ACHN (cell line): ENCODE measurements at regions not wholly inside any gene's neighbourhood (a gene's known extent, or its start where the extent isn't known, plus 50 kb on each side); places are given as distances from the start of the nearest gene placed in this dataset.

ENCODE experiments used
- DNase-seq: peaks from one replicate; pipeline ENCODE4 v3.0.0-alpha.2; 2015
- in situ Hi-C: cut with HindIII; loops from 2 replicates; pipeline ENCODE4 v1.10.0; 2017; ENCODE audit warnings: low sequenced_read_pairs, low pct_ligation_motif_present, low pct_unique_long_range_greater_than_20kb

DNA sequence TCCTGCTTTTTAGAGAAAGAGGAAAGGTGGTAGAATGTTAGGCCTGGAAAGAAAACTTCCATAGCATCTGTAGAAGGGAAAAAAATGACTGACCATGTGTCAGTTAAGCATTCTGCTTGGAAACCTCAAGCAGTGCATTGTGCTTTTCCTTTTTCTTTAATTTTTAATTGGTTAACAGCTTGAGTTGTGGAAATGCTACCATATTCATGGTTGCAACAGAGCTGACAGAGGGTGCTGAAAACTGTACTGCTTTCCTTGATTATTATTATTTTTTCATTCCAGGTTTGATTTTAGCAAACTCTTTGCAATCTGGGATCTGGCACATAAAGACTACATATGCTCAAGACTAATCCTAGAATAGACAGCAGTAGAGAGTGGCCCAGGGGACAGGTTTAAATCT, 404.5 kb downstream of the EPHA4 start:
- no peak for DNase-seq
- in situ Hi-C loops: no loop called here

DNA sequence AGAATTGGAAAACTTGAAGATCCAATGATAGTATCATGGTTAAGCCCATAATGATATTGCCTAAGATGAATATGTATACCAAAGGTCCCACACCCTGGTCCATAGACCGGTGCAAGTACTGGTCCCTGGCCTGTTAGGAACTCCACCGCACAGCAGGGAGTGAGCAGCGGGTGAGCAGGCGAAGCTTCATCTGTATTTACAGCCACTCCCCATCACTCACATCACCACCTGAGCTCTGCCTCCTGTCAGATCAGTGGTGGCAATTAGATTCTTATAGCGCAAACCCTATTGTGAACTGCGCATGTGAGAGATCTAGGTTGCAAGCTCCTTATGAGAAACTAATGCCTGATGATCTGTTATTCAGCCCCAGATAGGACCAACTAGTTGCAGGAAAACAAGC, 402.4 kb downstream of the EPHA4 start:
- in situ Hi-C loops: no loop called here
- no peak for DNase-seq

GRCh38 chr2:221170548-221170947, 401.6 kb downstream of the EPHA4 start:
- no peak for DNase-seq

DNA sequence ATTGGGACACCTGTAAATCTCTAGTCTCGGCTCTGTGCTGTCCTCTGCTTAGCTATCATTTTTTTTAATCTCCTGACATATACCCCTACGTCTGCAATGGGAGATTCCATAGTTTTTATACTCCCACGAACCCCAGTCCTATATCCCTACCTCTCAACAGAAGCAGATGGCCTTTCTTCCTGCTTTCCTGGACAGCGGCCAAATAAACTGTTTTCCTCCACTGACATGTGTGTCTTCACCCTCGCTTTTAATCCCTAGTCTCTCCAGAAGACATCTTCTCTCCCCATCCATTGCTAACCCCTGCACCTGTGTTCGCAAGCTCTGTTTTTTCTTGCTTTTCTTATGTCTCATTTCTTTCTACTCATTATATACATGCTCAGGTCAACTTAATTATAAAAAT, 395.4 kb downstream of the EPHA4 start:
- DNase-seq: no peak
- in situ Hi-C loops: no loop called here

More at GRCh38 chr2:221170548-221170947, 401.6 kb downstream of the EPHA4 start:
- in situ Hi-C loops: no loop called here

DNA sequence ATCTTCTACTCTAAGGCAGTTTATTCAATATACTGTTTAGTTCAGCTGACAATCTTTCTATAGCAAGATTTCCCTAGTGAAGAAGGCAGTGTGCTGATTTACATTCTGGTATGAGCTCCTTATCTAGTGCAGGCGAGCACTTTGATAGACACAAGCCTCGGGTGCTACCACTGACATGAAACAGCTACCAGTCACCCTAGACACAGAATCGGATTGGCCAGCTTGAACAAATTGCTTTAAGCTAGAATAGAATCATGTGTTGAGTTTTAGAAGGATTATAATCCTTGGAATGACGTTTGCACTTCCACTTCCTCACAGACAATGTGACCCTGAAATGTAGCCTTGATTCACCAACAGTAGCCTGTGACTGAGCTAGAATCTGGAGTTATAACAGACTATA, 394.0 kb downstream of the EPHA4 start:
- DNase-seq: no peak
- in situ Hi-C loops: no loop called here

- in situ Hi-C loops: no loop called here
Measured at GRCh38 chr2:221186873-221187272, 385.2 kb downstream of the EPHA4 start.

DNA sequence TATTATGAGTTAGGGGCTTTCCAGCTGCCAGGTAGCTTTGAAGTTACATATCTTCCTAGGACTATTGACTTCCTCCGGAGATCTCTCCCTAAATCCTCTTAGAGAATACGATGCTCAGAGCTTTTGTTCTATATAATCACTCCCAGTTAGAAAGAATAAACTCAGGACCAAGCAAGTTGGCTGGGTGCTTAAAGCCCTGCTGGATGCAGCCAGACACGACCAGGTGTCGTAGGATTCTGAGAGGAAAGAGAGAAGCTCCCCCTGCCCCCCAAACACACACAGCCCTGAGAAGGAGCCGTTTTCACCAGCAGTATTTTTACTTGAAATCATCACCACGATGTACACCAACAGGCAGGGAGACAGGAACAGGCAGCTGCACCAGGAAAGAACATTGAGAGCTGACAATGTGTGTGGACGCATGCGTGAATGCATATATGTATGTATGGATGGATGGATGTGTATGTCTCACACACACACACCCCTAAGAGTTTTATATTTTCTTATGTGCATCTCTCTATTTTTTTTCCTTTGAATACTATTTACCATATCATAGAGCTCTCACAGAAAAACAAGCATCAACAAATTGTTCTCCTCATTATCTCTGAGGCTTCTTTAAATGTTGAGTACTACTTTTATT, 382.6 kb downstream of the EPHA4 start:
- no peak for DNase-seq
- in situ Hi-C loops: no loop called here

More at GRCh38 chr2:221186873-221187272, 385.2 kb downstream of the EPHA4 start:
- no peak for DNase-seq

- in situ Hi-C loops: no loop called here
- no peak for DNase-seq
Measured at GRCh38 chr2:221195829-221196228, 376.3 kb downstream of the EPHA4 start.

DNA sequence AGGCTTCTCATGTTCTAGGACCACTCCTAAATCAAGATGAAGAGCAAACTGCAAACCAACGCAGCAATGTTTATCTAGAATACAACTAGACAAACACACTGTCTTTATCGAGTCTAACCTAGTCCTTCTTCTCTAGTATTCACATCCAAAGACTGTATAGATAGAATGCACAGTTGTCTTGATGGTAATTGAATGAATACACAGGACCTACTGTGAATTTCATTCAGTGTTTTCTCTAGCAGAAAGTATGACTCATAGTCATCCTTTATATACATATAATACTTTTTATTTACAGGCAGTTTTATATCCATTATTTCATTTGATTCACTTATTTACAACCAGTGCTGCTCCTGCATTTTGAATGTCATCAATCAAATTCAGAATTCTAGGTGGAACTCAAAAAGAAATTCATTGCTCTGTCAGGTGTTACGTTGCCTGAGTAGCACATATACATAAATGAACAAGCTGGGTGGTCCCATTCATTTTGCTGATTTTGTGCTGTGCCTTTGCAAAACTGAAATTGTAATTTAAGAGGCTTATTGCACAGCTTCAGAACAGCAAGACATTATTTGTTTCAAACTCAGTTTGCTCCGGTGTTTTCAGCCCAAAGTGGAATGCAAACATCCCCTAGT, 374.8 kb downstream of the EPHA4 start:
- in situ Hi-C loops: no loop called here

GRCh38 chr2:221198309-221198708, 373.8 kb downstream of the EPHA4 start:
- no peak for DNase-seq
- in situ Hi-C loops: no loop called here

More for the DNA sequence above, 374.8 kb downstream of the EPHA4 start:
- no peak for DNase-seq

DNA sequence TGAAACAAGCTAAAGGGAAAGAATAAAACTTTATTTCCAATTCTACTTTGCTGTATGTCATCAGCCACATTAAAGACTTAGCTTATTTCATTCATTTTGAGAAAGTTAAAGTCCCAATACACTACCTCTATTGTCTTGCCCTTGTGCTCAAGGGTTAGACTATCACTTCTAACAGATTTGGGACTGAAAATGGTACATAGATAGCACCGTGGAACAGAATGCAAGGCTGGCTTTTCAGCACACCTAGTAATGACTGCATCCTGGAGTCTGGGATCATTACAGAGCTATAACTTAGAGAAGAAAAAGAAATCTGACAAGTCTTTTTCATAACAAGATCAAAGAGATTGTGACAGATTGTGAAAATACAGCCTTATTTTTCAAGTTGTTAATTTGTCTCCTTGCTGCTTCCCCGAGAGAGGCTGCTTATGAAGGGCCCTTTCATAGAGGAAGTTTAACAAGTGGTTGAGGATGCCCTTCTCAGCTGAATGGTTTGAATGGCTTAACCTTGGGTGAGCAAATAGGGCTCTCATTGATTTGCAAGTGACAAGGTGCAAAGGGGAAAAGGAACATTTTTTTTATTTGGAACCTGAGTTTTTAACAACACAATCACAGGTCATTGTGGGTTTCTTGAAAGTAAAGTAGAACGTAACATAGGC, 371.8 kb downstream of the EPHA4 start:
- in situ Hi-C loops: no loop called here
- DNase-seq: no peak

DNA sequence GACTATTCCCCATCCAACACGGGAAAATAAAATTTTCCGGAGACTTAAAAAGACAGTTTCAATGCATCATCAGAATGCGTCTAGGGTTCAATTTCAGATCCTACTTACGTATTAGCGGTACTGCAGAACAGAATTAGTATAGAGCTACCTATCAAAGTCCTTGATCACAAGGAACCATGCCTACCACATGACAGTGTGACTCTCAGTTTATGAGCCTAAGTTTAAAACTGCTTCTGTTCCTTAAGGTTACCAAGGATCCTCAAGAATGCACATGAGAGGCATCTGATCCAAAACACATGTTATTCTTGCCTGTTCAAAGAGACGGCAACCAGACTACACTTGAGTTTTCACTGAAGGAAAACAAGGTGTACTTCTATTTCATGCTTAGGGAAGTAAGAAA, 369.7 kb downstream of the EPHA4 start:
- in situ Hi-C loops: no loop called here

GRCh38 chr2:221203125-221203524, 369.0 kb downstream of the EPHA4 start:
- in situ Hi-C loops: no loop called here
- no peak for DNase-seq

More for the DNA sequence above, 369.7 kb downstream of the EPHA4 start:
- no peak for DNase-seq

- no peak for DNase-seq
- in situ Hi-C loops: no loop called here
Measured at GRCh38 chr2:221203856-221204255, 368.2 kb downstream of the EPHA4 start.

- in situ Hi-C loops: no loop called here
- DNase-seq: no peak
Measured at GRCh38 chr2:221204699-221205098, 367.4 kb downstream of the EPHA4 start.

GRCh38 chr2:221205103-221205673, 366.9 kb downstream of the EPHA4 start:
- DNase-seq: no peak
- in situ Hi-C loops: no loop called here

- in situ Hi-C loops: no loop called here
- DNase-seq: no peak
Measured at GRCh38 chr2:221210686-221211085, 361.4 kb downstream of the EPHA4 start.

GRCh38 chr2:221211653-221212052, 360.5 kb downstream of the EPHA4 start:
- in situ Hi-C loops: no loop called here
- no peak for DNase-seq

- no peak for DNase-seq
- in situ Hi-C loops: no loop called here
Measured at GRCh38 chr2:221212105-221212504, 360.0 kb downstream of the EPHA4 start.

- in situ Hi-C loops: no loop called here
- DNase-seq: no peak
Measured at GRCh38 chr2:221215487-221215886, 356.6 kb downstream of the EPHA4 start.
